GM10266 (cell line): ENCODE measurements at regions not wholly inside any gene's neighbourhood (a gene's known extent, or its start where the extent isn't known, plus 50 kb on each side); places are given as distances from the start of the nearest gene placed in this dataset.

ENCODE experiments used
- DNase-seq: peaks from one replicate; pipeline ENCODE4 v3.0.0; 2012; ENCODE audit errors: extremely low spot score
- CTCF ChIP-seq: IDR thresholded peaks from 2 replicates; pipeline ENCODE4 v1.5.1; 2012; ENCODE audit warnings: mild to moderate bottlenecking, low read depth; ENCODE audit not compliant: control insufficient read depth, insufficient read depth; ENCODE audit errors: missing control alignments

- no peak for DNase-seq
Observed at GRCh38 chr20:60502881-60503280, 544.7 kb downstream of the CDH26 start.

GRCh38 chr20:60505423-60505822, 547.2 kb downstream of the CDH26 start:
- DNase-seq = no peak
- TF ChIP-seq CTCF = no peak

More at GRCh38 chr20:60502881-60503280, 544.7 kb downstream of the CDH26 start:
- no peak for TF ChIP-seq CTCF

- DNase-seq = no peak
- no peak for TF ChIP-seq CTCF
Observed at GRCh38 chr20:60506061-60506460, 547.8 kb downstream of the CDH26 start.

GRCh38 chr20:60507087-60507694, 549.0 kb downstream of the CDH26 start:
- DNase-seq = no peak
- no peak for TF ChIP-seq CTCF

- TF ChIP-seq CTCF = no peak
Observed at GRCh38 chr20:60509407-60509806, 551.2 kb downstream of the CDH26 start.

GRCh38 chr20:60510356-60510755, 552.1 kb downstream of the CDH26 start:
- TF ChIP-seq CTCF = no peak
- DNase-seq = no peak

More at GRCh38 chr20:60509407-60509806, 551.2 kb downstream of the CDH26 start:
- no peak for DNase-seq

- no peak for DNase-seq
- no peak for TF ChIP-seq CTCF
Observed at GRCh38 chr20:60512443-60512842, 554.2 kb downstream of the CDH26 start.
